Mesenchymal stem cell (in vitro differentiated cells and primary cell): ENCODE measurements at regions not wholly inside any gene's neighbourhood (a gene's known extent, or its start where the extent isn't known, plus 50 kb on each side); places are given as distances from the start of the nearest gene placed in this dataset.

Experiments used
- DNase-seq: peaks from one replicate; pipeline ENCODE4 v3.0.0-alpha.2; 2013
- H2AFZ ChIP-seq: one replicate; pipeline ENCODE4 v1.6.1; 2013; ENCODE audit warnings: low read depth, mild to moderate bottlenecking, control low read depth, inconsistent platforms, low read length, moderate library complexity
- H2AK5ac ChIP-seq: 2 replicates; pipeline ENCODE4 v1.6.1; 2013; ENCODE audit warnings: low read length, moderate library complexity, mild to moderate bottlenecking, inconsistent platforms; ENCODE audit not compliant: severe bottlenecking
- H2BK120ac ChIP-seq: one replicate; pipeline ENCODE4 v1.6.1; 2013; ENCODE audit warnings: low read depth, mild to moderate bottlenecking, inconsistent platforms, low read length, moderate library complexity
- H2BK12ac ChIP-seq, 2 experiments: one replicate each; pipeline ENCODE4 v1.6.1; 2013; ENCODE audit warnings: inconsistent platforms in 2 of 2, low read length in 2 of 2, mild to moderate bottlenecking in 2 of 2, moderate library complexity in 2 of 2, control low read depth in 1 of 2
- H2BK15ac ChIP-seq: one replicate; pipeline ENCODE4 v1.6.1; 2013; ENCODE audit warnings: mild to moderate bottlenecking, low read depth, inconsistent platforms; ENCODE audit not compliant: poor library complexity, severe bottlenecking
- H2BK5ac ChIP-seq: 2 replicates; pipeline ENCODE4 v1.6.1; 2013; ENCODE audit warnings: low read depth, mild to moderate bottlenecking, low read length, control low read depth, inconsistent platforms; ENCODE audit not compliant: poor library complexity, severe bottlenecking
- H3K14ac ChIP-seq, 2 experiments: one replicate each; pipeline ENCODE4 v1.6.1; 2013; ENCODE audit warnings: inconsistent platforms in 2 of 2, low read length in 2 of 2, control low read depth in 1 of 2, mild to moderate bottlenecking in 1 of 2, moderate library complexity in 1 of 2
- H3K18ac ChIP-seq, 2 experiments: one replicate each; pipeline ENCODE4 v1.6.1; 2013; ENCODE audit warnings: inconsistent platforms in 2 of 2, low read length in 2 of 2, control low read depth in 1 of 2, low read depth in 1 of 2, mild to moderate bottlenecking in 1 of 2
- H3K23ac ChIP-seq, 2 experiments: one replicate each; pipeline ENCODE4 v1.6.1; 2013; ENCODE audit warnings: inconsistent platforms in 2 of 2, low read length in 2 of 2, mild to moderate bottlenecking in 2 of 2, moderate library complexity in 2 of 2, control low read depth in 1 of 2
- H3K27ac ChIP-seq: 2 replicates; pipeline ENCODE4 v1.5.1; 2013; ENCODE audit warnings: mild to moderate bottlenecking, moderate library complexity, low read length, control low read depth, inconsistent platforms; ENCODE audit not compliant: poor library complexity, severe bottlenecking
- H3K27me3 ChIP-seq, 2 experiments: 2 replicates each; pipeline versions ENCODE4 v1.6.1 to v1.7.0; 2013; ENCODE audit warnings: low read length in 2 of 2, mild to moderate bottlenecking in 2 of 2, moderate library complexity in 2 of 2, control low read depth in 1 of 2, inconsistent platforms in 1 of 2; ENCODE audit not compliant: control insufficient read depth in 1 of 2, insufficient read depth in 1 of 2
- H3K36me3 ChIP-seq, 2 experiments: 2 replicates each; pipeline versions ENCODE4 v1.6.1 to v1.7.0; 2013; ENCODE audit warnings: low read length in 2 of 2, control low read depth in 1 of 2, inconsistent platforms in 1 of 2, low read depth in 1 of 2, mild to moderate bottlenecking in 1 of 2; ENCODE audit not compliant: insufficient read depth in 2 of 2, control insufficient read depth in 1 of 2
- H3K4ac ChIP-seq, 2 experiments: one replicate each; pipeline ENCODE4 v1.6.1; 2013; ENCODE audit warnings: inconsistent platforms in 2 of 2, low read length in 2 of 2, mild to moderate bottlenecking in 2 of 2, moderate library complexity in 2 of 2, control low read depth in 1 of 2, low read depth in 1 of 2
- H3K4me1 ChIP-seq: 2 replicates; pipeline ENCODE4 v1.6.1; 2013; ENCODE audit warnings: low read depth, low read length, control low read depth; ENCODE audit not compliant: control insufficient read depth, insufficient read depth
- H3K4me2 ChIP-seq: 2 replicates; pipeline ENCODE4 v1.6.1; 2013; ENCODE audit warnings: low read length, mild to moderate bottlenecking, inconsistent platforms; ENCODE audit not compliant: poor library complexity, severe bottlenecking
- H3K4me3 ChIP-seq, 2 experiments: 2 replicates each; pipeline versions ENCODE4 v1.5.1 to v1.7.0; 2013; ENCODE audit warnings: low read length in 2 of 2, mild to moderate bottlenecking in 2 of 2, control low read depth in 1 of 2, low read depth in 1 of 2; ENCODE audit not compliant: insufficient read depth in 1 of 2
- H3K79me1 ChIP-seq: replicated peaks from 2 replicates; pipeline ENCODE4 v1.6.1; 2013; ENCODE audit warnings: mild to moderate bottlenecking, control low read depth, low read length, inconsistent platforms; ENCODE audit not compliant: poor library complexity, severe bottlenecking
- H3K9ac ChIP-seq: 2 replicates; pipeline ENCODE4 v1.7.0; 2013; ENCODE audit warnings: mild to moderate bottlenecking, low read length, moderate library complexity
- H3K9me3 ChIP-seq: 2 replicates; pipeline ENCODE4 v1.7.0; 2013; ENCODE audit warnings: mild to moderate bottlenecking, low read length; ENCODE audit not compliant: control insufficient read depth
- H4K8ac ChIP-seq: one replicate; pipeline ENCODE4 v1.6.1; 2013; ENCODE audit warnings: inconsistent platforms, mild to moderate bottlenecking, low read length, moderate library complexity
- H4K91ac ChIP-seq: one replicate; pipeline ENCODE4 v1.6.1; 2013; ENCODE audit warnings: mild to moderate bottlenecking, low read length, inconsistent platforms
- WGBS: methylation state at CpG from one replicate; pipeline ENCODE4 v1.1.7; 2013; ENCODE audit warnings: mixed read lengths; 5-methylcytosine and 5-hydroxymethylcytosine counted together

GRCh38 chr7:17140406-17140805 is 158.0 kb upstream of the AHR start:
- Histone ChIP-seq H2BK12ac (no peak overlapping the region), H4K8ac (no peak overlapping the region)
- WGBS = no CpG with 5 or more reads among the region's 1 CpG

GRCh38 chr7:17142831-17143541 is 155.5 kb upstream of the AHR start:
- H2AK5ac ChIP-seq = no peak overlapping the region
- WGBS = 80% methylated on average over 1 of the region's 2 CpGs
- no peaks in the 10 kb centered on the region for H3K27me3 ChIP-seq

More at GRCh38 chr7:17140406-17140805, 158.0 kb upstream of the AHR start:
- Histone ChIP-seq H3K4me3 (no peak overlapping the region), H4K91ac (no peak overlapping the region), H3K14ac (no peak overlapping the region), H3K79me1 (no peaks in the 10 kb centered on the region), H3K23ac (no peak overlapping the region), H3K4me2 (no peak overlapping the region), H2BK120ac (no peak overlapping the region), H2BK5ac (no peak overlapping the region), H3K4me1 (peaks cover 2% of the 10 kb centered on the region), H3K4ac (no peak overlapping the region), H3K36me3 (no peaks in the 10 kb centered on the region), H2AK5ac (no peak overlapping the region), H3K9me3 (no peaks in the 10 kb centered on the region), H2BK15ac (no peak overlapping the region), H3K9ac (no peak overlapping the region), H3K27me3 (no peaks in the 10 kb centered on the region), H3K27ac (no peak overlapping the region), H3K18ac (no peak overlapping the region), H2AFZ (no peak overlapping the region)
- DNase-seq = no peak

GRCh38 chr7:17144322-17144721 is 154.1 kb upstream of the AHR start:
- Histone ChIP-seq H3K23ac (no peak overlapping the region), H3K9ac (peak overlapping the region; percentile 39), H2BK120ac (no peak overlapping the region), H2AFZ (no peak overlapping the region), H3K79me1 (no peaks in the 10 kb centered on the region), H3K4ac (no peak overlapping the region), H2BK5ac (no peak overlapping the region), H3K9me3 (no peaks in the 10 kb centered on the region), H2BK12ac (no peak overlapping the region), H3K4me2 (no peak overlapping the region), H3K27me3 (no peaks in the 10 kb centered on the region), H2BK15ac (no peak overlapping the region), H4K91ac (no peak overlapping the region), H3K36me3 (no peaks in the 10 kb centered on the region), H3K4me3 (peak overlapping the region in 1 of 2 experiments; percentile 42), H3K14ac (no peak overlapping the region), H3K27ac (no peak overlapping the region), H3K18ac (no peak overlapping the region), H3K4me1 (peaks cover 2% of the 10 kb centered on the region), H2AK5ac (no peak overlapping the region), H4K8ac (no peak overlapping the region)
- WGBS = 74% methylated on average over 4 of the region's 4 CpGs
- peak; percentile 34 for DNase-seq

More at GRCh38 chr7:17142831-17143541, 155.5 kb upstream of the AHR start:
- H2AFZ ChIP-seq = no peak overlapping the region
- no peak overlapping the region for H3K27ac ChIP-seq
- H4K91ac ChIP-seq = no peak overlapping the region
- H3K14ac ChIP-seq = no peak overlapping the region
- H3K4me2 ChIP-seq = no peak overlapping the region
- no peaks in the 10 kb centered on the region for H3K79me1 ChIP-seq
- no peak overlapping the region for H3K18ac ChIP-seq
- peaks cover 2% of the 10 kb centered on the region for H3K4me1 ChIP-seq
- H3K36me3 ChIP-seq = no peaks in the 10 kb centered on the region
- peak; percentile 22 for DNase-seq
- H3K4me3 ChIP-seq = peak overlapping the region in 1 of 2 experiments; percentile 27
- H3K9me3 ChIP-seq = no peaks in the 10 kb centered on the region
- peak overlapping the region; percentile 86 for H3K9ac ChIP-seq
- no peak overlapping the region for H2BK15ac ChIP-seq
- H3K4ac ChIP-seq = no peak overlapping the region
- H2BK12ac ChIP-seq = no peak overlapping the region
- no peak overlapping the region for H2BK5ac ChIP-seq
- no peak overlapping the region for H4K8ac ChIP-seq
- H3K23ac ChIP-seq = no peak overlapping the region
- no peak overlapping the region for H2BK120ac ChIP-seq

GRCh38 chr7:17146621-17147020 is 151.8 kb upstream of the AHR start:
- Histone ChIP-seq H3K4me2 (no peak overlapping the region), H2BK15ac (no peak overlapping the region), H2BK5ac (no peak overlapping the region), H4K91ac (no peak overlapping the region), H3K4me3 (no peak overlapping the region), H2AFZ (no peak overlapping the region), H3K79me1 (no peaks in the 10 kb centered on the region), H3K27me3 (no peaks in the 10 kb centered on the region), H4K8ac (no peak overlapping the region), H3K27ac (no peak overlapping the region), H3K9ac (no peak overlapping the region), H3K23ac (no peak overlapping the region), H2BK12ac (no peak overlapping the region), H3K14ac (no peak overlapping the region), H2AK5ac (no peak overlapping the region), H3K4ac (no peak overlapping the region), H3K4me1 (peaks cover 2% of the 10 kb centered on the region), H3K36me3 (no peaks in the 10 kb centered on the region), H2BK120ac (no peak overlapping the region), H3K18ac (no peak overlapping the region), H3K9me3 (no peaks in the 10 kb centered on the region)
- no peak for DNase-seq
- 85% methylated on average over 4 of the region's 4 CpGs for WGBS
